ENCODE measurements at regions not wholly inside any gene's neighbourhood (a gene's known extent, or its start where the extent isn't known, plus 50 kb on each side); places are given as distances from the start of the nearest gene placed in this dataset.

DNA sequence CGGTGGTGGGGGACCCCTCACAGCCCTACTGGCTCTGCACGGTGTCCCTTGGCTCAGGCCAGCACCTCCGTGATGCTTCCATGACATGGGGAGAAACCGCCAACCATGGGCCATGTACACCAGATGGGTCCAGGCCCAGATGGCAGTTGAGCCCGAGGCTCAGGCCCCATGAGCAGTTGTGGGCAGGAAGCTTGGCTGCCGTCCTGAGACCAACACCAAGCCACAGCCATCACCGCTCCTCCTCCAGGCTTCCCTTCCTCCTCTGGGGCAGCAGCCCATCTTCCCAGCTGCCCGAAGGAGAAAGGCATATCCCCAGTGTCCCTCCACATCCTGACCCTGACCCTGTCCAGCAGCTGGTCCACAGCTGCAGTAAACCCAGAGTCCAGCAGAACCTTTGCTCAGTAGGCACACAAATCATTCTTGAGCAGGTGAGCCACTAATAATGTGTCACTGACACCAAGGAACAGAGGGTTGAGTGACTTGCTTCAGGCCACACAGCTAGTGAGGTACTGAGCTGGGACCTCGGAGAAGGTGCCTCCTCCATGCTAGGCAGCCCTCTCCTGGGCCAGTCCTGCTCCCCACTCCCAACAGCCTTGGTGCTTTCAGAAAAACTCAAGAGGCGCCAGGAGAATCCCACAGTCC, 204.9 kb downstream of the CTTN start:
- no peak overlapping the region for H3K27ac ChIP-seq (ENCODE audit: low read depth, low read length)
- H3K4me1 ChIP-seq (ENCODE audit: insufficient read depth, low read length): 0 out of 2 replicates have a peak, but pooled peaks cover 8% of the 10 kb centered on the region
- 92% methylated on average over 10 of the region's 10 CpGs for WGBS
- no peaks in the 10 kb centered on the region for H3K9me3 ChIP-seq (ENCODE audit: insufficient read depth, low read depth, low read length)
- no peaks in the 10 kb centered on the region for H3K36me3 ChIP-seq (ENCODE audit: insufficient read depth, low read length)
- no peaks in the 10 kb centered on the region for H3K27me3 ChIP-seq (ENCODE audit: insufficient read depth, low read length)
- H3K9ac ChIP-seq (ENCODE audit: low read depth, low read length): no peak overlapping the region
- H3K4me3 ChIP-seq (ENCODE audit: low read length): no peak overlapping the region

DNA sequence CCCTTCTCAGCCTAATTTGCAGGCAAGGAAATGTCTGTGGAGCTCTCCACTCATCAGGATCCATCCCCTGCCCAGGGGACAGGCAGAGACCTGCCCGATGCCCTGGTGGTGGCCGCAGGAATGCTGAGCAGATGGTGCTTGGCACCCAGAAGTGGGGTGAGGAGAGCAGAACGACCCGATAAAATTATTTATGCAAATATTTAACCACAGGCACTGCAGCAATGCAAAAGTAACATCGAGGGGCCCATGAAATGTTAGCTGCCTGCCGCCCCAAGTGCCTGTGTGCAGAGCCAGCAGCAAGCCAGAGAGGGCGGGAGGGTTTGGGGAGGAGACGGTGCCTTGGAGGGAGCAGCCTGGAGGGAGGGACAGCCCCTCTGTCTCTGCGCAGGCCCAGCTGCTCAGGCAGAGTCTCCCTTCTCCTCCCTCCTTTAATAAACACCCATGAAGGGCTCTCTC, 205.5 kb downstream of the CTTN start:
- H3K27me3 ChIP-seq (ENCODE audit: insufficient read depth, low read length): no peaks in the 10 kb centered on the region
- H3K36me3 ChIP-seq (ENCODE audit: insufficient read depth, low read length): no peaks in the 10 kb centered on the region
- no peak overlapping the region for H3K9ac ChIP-seq (ENCODE audit: low read depth, low read length)
- H3K4me3 ChIP-seq (ENCODE audit: low read length): no peak overlapping the region
- no peaks in the 10 kb centered on the region for H3K9me3 ChIP-seq (ENCODE audit: insufficient read depth, low read depth, low read length)
- WGBS: 82% methylated on average over 9 of the region's 9 CpGs
- H3K4me1 ChIP-seq (ENCODE audit: insufficient read depth, low read length): peaks cover 9% of the 10 kb centered on the region
- no peak overlapping the region for H3K27ac ChIP-seq (ENCODE audit: low read depth, low read length)

DNA sequence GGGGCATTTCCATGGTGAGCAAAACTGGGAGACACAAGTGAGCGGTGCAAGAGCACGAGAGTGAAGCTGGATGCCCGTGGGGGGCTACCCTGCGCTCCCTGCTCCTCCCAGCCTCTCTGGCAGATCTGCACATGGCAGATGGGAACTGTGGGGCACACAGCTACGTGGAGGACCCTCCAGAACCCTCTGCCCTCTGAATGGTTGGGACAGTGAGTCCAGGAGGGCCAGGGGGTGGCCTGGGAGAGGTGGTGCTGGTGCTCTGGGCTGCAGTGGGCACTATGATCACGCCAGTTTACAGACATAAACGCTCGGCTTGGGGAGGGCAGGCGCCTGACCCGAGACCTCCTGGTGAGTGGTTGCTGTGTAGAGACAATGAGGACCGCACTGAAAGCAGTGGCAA, 205.9 kb downstream of the CTTN start:
- H3K36me3 ChIP-seq (ENCODE audit: insufficient read depth, low read length): no peaks in the 10 kb centered on the region
- H3K4me1 ChIP-seq (ENCODE audit: insufficient read depth, low read length): peaks cover 14% of the 10 kb centered on the region
- H3K9me3 ChIP-seq (ENCODE audit: insufficient read depth, low read depth, low read length): no peaks in the 10 kb centered on the region
- H3K27me3 ChIP-seq (ENCODE audit: insufficient read depth, low read length): no peaks in the 10 kb centered on the region
- WGBS: 92% methylated on average over 11 of the region's 11 CpGs
- H3K27ac ChIP-seq (ENCODE audit: low read depth, low read length): no peak overlapping the region
- H3K4me3 ChIP-seq (ENCODE audit: low read length): no peak overlapping the region
- no peak overlapping the region for H3K9ac ChIP-seq (ENCODE audit: low read depth, low read length)

DNA sequence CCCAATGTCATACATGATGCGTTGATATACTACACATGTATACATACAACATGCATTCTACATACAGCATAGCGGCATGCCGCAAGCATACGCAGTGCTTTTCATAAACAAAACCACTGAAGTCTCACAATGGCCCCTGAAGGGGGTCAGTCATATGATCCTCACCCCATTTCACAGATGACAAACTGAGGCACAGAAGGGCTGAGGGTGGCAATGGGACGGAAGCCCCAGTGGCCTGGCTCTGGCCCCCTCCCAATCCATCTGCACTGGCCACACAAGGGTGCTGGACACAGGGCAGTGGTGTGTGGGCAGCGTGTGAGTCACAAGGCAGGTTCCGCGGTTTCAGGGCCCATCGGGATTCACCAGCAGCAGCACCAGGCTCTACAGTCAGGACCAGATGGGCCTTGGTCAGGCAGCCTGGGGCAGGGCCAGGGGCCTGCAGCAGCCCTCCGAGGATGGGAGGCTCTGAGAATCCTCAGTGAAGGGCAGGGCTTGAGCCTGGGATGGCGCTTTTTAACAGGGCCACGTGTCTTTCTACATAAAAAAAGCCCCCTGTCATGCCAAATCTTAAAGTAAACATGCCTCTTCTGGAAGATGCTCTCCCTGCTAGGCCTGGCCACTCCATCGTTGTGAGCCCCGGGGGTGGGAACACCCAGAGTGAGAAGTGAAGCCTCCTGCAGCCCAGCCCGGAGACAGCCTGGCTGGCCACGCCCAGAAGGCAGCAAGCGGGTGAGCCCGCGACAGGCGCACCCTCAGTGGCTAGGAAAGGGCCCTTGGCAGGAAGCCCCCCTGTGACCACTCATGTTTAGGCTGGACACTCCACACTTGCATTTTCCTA, 206.5 kb downstream of the CTTN start:
- no peaks in the 10 kb centered on the region for H3K9me3 ChIP-seq (ENCODE audit: insufficient read depth, low read depth, low read length)
- H3K4me3 ChIP-seq (ENCODE audit: low read length): no peak overlapping the region
- 74% methylated on average over 20 of the region's 20 CpGs for WGBS
- peaks cover 15% of the 10 kb centered on the region for H3K4me1 ChIP-seq (ENCODE audit: insufficient read depth, low read length)
- H3K9ac ChIP-seq (ENCODE audit: low read depth, low read length): no peak overlapping the region
- H3K36me3 ChIP-seq (ENCODE audit: insufficient read depth, low read length): no peaks in the 10 kb centered on the region
- H3K27ac ChIP-seq (ENCODE audit: low read depth, low read length): no peak overlapping the region
- H3K27me3 ChIP-seq (ENCODE audit: insufficient read depth, low read length): no peaks in the 10 kb centered on the region

DNA sequence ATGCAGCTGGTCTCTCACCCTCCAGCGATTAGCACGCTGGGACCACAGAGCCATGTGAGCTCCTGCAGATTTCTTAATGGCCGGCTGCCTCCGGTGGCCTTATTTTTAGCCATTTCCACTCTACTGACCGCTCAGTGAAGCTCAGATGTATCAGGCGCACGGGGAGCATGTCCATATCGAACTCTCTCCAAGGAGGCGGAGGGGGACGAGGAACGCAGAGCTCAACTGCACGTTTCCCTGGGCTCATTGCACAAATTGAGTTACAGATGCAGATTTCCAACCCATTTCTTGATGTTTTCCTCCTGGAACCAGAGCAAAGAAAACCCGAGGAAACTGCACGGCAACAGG, 207.1 kb downstream of the CTTN start:
- H3K27me3 ChIP-seq (ENCODE audit: insufficient read depth, low read length): no peaks in the 10 kb centered on the region
- no peaks in the 10 kb centered on the region for H3K9me3 ChIP-seq (ENCODE audit: insufficient read depth, low read depth, low read length)
- H3K9ac ChIP-seq (ENCODE audit: low read depth, low read length): no peak overlapping the region
- no peak overlapping the region for H3K27ac ChIP-seq (ENCODE audit: low read depth, low read length)
- 92% methylated on average over 14 of the region's 14 CpGs for WGBS
- no peak overlapping the region for H3K4me3 ChIP-seq (ENCODE audit: low read length)
- peaks cover 19% of the 10 kb centered on the region for H3K4me1 ChIP-seq (ENCODE audit: insufficient read depth, low read length)
- H3K36me3 ChIP-seq (ENCODE audit: insufficient read depth, low read length): no peaks in the 10 kb centered on the region

DNA sequence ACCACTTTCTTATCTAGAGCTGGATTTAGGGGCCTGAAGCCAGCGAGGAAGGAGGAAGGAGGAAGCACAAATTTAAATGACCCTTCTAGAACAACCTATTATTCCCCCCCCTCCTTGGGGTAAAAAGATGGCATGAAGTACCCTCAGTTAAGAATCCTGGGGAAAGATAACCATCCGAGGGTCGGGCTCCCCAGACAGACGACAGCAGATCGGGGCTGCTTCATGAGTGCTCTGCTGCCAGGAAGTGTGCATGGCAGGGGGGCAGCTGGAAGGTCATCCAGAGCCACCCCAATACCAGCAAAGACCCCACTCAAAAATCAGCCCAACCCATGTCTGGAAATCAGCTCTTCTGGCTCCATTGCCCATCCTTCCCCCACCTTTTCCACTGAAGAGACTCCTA, 207.5 kb downstream of the CTTN start:
- H3K27ac ChIP-seq (ENCODE audit: low read depth, low read length): no peak overlapping the region
- no peak overlapping the region for H3K4me3 ChIP-seq (ENCODE audit: low read length)
- WGBS: 82% methylated on average over 5 of the region's 5 CpGs
- no peak overlapping the region for H3K9ac ChIP-seq (ENCODE audit: low read depth, low read length)
- no peaks in the 10 kb centered on the region for H3K27me3 ChIP-seq (ENCODE audit: insufficient read depth, low read length)
- no peaks in the 10 kb centered on the region for H3K36me3 ChIP-seq (ENCODE audit: insufficient read depth, low read length)
- H3K4me1 ChIP-seq (ENCODE audit: insufficient read depth, low read length): peaks cover 23% of the 10 kb centered on the region
- H3K9me3 ChIP-seq (ENCODE audit: insufficient read depth, low read depth, low read length): no peaks in the 10 kb centered on the region

DNA sequence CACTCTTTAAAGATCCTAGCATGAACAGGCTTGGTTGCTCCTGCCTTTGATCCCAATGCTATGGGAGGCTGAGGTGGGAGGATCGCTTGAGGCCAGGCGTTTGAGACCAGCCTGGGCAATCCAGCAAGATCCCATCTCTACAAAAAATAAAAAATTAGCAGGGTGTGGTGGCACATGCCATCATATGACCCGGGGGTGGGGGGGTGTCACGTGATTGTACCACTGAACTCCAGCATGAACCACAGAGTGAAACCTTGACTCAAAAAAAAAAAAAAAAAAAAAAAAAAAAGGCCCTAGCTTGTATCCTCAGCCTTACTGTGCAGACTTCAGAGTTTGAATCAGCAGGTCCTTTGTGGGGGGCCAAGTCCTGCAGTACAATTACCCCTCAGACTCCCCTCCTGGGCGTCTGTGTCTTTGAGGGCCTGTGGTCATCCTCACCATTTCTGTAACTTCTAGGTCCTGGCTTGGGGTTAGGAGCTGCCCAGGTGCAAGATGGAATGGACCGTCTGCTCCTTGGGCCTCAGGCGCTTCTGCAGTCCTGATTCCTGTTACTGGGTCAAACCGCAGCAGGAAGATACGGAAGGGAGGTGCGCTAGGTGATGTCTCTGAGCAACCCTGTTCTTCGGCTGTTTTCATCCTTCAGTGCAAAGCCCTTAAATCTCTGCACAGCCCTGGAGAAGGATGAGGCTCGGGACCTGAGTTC, 208.1 kb downstream of the CTTN start:
- H3K9me3 ChIP-seq (ENCODE audit: insufficient read depth, low read depth, low read length): no peaks in the 10 kb centered on the region
- H3K9ac ChIP-seq (ENCODE audit: low read depth, low read length): no peak overlapping the region
- H3K4me1 ChIP-seq (ENCODE audit: insufficient read depth, low read length): peaks cover 28% of the 10 kb centered on the region
- H3K27ac ChIP-seq (ENCODE audit: low read depth, low read length): no peak overlapping the region
- H3K4me3 ChIP-seq (ENCODE audit: low read length): no peak overlapping the region
- H3K36me3 ChIP-seq (ENCODE audit: insufficient read depth, low read length): no peaks in the 10 kb centered on the region
- H3K27me3 ChIP-seq (ENCODE audit: insufficient read depth, low read length): no peaks in the 10 kb centered on the region
- 92% methylated on average over 11 of the region's 12 CpGs for WGBS

DNA sequence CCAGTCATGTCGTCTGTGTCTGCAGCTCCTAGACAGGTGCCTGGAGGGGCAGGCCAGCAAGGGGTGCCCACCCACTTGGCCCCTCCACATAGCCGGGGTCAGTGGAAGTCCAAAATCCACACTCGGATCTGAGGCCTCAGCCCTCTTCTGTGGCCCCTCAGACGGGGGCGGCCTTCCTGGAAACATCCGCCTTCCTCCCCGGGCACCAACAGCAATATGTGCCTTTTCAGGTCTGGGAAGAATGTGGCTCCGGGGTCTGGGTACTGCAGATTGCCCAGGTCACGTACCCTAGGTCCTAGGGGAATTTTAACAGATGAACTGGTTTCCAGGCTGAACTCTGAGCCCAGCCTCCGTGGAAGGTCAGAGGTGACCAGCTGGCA, 208.6 kb downstream of the CTTN start:
- no peak overlapping the region for H3K9ac ChIP-seq (ENCODE audit: low read depth, low read length)
- no peaks in the 10 kb centered on the region for H3K27me3 ChIP-seq (ENCODE audit: insufficient read depth, low read length)
- peaks cover 28% of the 10 kb centered on the region for H3K4me1 ChIP-seq (ENCODE audit: insufficient read depth, low read length)
- H3K4me3 ChIP-seq (ENCODE audit: low read length): no peak overlapping the region
- no peak overlapping the region for H3K27ac ChIP-seq (ENCODE audit: low read depth, low read length)
- no peaks in the 10 kb centered on the region for H3K36me3 ChIP-seq (ENCODE audit: insufficient read depth, low read length)
- WGBS: 90% methylated on average over 10 of the region's 10 CpGs
- H3K9me3 ChIP-seq (ENCODE audit: insufficient read depth, low read depth, low read length): no peaks in the 10 kb centered on the region

DNA sequence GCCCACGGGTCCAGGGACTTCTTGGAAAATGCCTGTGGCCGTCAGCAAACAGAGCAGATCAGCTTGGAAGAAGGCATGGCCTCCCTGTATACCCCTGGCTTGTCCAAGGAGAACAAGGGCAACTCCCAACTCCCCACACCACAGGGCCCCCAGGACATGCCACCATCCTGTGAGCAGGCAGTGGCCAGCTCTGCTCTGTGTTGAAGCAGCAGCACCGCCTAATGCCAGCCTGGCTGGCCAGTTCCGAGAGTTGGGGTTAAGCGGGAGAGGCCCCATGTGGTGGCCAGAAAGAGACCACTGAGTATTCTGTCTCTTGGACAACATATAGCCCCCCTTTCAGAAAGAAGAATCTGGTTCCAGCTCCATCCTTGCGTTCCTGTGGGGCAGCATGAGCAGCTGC, 209.2 kb downstream of the CTTN start:
- Histone ChIP-seq H3K9me3 (ENCODE audit: insufficient read depth, low read depth, low read length) (no peaks in the 10 kb centered on the region), H3K36me3 (ENCODE audit: insufficient read depth, low read length) (no peaks in the 10 kb centered on the region), H3K9ac (ENCODE audit: low read depth, low read length) (no peak overlapping the region), H3K4me1 (ENCODE audit: insufficient read depth, low read length) (peaks cover 32% of the 10 kb centered on the region), H3K27ac (ENCODE audit: low read depth, low read length) (no peak overlapping the region), H3K27me3 (ENCODE audit: insufficient read depth, low read length) (no peaks in the 10 kb centered on the region), H3K4me3 (ENCODE audit: low read length) (no peak overlapping the region)
- 87% methylated on average over 6 of the region's 6 CpGs for WGBS

DNA sequence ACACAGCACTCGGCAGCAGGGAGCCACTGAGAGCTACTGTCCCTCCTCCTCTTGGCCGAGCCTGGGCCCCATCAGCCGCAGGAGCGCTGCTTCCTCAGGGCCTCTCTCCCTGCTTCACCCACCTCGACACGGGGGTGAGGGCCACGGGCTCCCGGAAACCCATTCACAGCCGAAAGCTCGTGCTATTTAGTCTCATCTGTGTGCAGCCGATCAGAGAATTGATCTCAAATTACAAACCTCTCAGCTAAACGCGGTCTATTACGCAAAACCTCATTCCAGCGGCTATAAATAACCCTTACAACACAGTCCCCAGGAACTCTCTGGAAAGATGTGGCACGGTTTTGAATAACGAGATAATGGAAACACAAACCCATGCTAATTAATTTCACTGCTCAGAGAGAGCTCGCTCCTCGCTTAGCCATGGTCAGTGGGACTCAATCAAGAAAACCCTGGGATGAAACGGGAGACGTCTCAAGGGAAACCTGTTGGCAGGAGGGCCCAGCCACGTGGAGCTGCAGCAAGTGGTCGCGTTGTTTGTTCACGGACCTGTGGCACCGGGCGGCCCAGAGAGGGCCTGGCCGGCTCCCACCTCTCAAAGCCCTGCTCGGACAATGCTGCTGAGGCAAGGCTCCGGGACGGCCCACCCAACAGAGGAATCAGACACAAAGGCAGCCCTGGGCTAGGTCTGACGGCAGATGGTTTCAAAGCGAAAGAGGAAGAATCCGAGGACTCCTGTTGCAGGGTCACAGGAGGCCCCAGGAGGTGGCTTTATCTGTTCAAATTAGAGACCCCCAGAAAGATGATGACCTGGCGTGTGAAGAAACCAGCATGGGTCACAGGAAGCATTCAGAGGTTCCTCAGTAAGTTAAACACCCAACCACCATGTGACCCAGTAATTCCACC, 210.5 kb downstream of the CTTN start:
- H3K9ac ChIP-seq (ENCODE audit: low read depth, low read length): no peak overlapping the region
- no peaks in the 10 kb centered on the region for H3K36me3 ChIP-seq (ENCODE audit: insufficient read depth, low read length)
- 74% methylated on average over 35 of the region's 35 CpGs for WGBS
- no peak overlapping the region for H3K27ac ChIP-seq (ENCODE audit: low read depth, low read length)
- H3K9me3 ChIP-seq (ENCODE audit: insufficient read depth, low read depth, low read length): no peaks in the 10 kb centered on the region
- no peaks in the 10 kb centered on the region for H3K27me3 ChIP-seq (ENCODE audit: insufficient read depth, low read length)
- H3K4me3 ChIP-seq (ENCODE audit: low read length): no peak overlapping the region
- H3K4me1 ChIP-seq (ENCODE audit: insufficient read depth, low read length): peaks cover 32% of the 10 kb centered on the region
